ENCODE measurements at regions not wholly inside any gene's neighbourhood (a gene's known extent, or its start where the extent isn't known, plus 50 kb on each side); places are given as distances from the start of the nearest gene placed in this dataset.
"Not testable (repeated sequence)": the region's sequence is repeated elsewhere in the genome, so short reads cannot be mapped to it uniquely, and the experiment has no call there.

GRCh38 chr4:37555322-37555721 lies 130.9 kb downstream of the RELL1 start:
- TF ChIP-seq, protein P1, sequence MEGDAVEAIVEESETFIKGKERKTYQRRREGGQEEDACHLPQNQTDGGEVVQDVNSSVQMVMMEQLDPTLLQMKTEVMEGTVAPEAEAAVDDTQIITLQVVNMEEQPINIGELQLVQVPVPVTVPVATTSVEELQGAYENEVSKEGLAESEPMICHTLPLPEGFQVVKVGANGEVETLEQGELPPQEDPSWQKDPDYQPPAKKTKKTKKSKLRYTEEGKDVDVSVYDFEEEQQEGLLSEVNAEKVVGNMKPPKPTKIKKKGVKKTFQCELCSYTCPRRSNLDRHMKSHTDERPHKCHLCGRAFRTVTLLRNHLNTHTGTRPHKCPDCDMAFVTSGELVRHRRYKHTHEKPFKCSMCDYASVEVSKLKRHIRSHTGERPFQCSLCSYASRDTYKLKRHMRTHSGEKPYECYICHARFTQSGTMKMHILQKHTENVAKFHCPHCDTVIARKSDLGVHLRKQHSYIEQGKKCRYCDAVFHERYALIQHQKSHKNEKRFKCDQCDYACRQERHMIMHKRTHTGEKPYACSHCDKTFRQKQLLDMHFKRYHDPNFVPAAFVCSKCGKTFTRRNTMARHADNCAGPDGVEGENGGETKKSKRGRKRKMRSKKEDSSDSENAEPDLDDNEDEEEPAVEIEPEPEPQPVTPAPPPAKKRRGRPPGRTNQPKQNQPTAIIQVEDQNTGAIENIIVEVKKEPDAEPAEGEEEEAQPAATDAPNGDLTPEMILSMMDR (IDR thresholded peaks at IDR 0.05) = no peak
- H3K4me3 ChIP-seq = no peak overlapping the region
- H3K4me1 ChIP-seq (ENCODE audit: low read depth) = no peaks in the 10 kb centered on the region
- DNase-seq = no peak
- H3K9me3 ChIP-seq = peaks cover 18% of the 10 kb centered on the region
- intact Hi-C loops (cut with DNase I, micrococcal nuclease) = no loop called here
- ATAC-seq = no peak
- H3K36me3 ChIP-seq (ENCODE audit: low read depth) = no peaks in the 10 kb centered on the region

- intact Hi-C loops (cut with DNase I, micrococcal nuclease) = not testable (repeated sequence)
Observed at GRCh38 chr4:37549866-37550265, 136.3 kb downstream of the RELL1 start.

DNA sequence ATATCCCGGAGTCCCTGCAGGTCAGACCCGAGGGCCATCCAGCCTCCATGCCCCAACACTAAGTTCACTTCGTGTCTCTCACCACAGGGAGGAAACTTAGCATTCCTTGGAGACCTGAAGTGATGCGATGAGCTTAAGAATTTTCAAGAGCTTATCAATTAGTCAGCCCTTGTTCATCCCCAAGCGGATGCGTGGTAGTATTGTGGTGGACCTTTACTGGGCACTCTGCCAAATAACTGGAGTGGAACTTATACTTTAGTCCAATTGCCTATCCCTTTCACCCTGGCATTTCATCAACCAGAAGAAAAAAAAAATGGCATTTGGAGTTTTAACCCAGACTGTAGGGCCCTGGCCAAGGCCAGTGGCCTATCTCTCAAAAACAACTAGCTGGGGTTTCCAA lies 137.1 kb downstream of the RELL1 start:
- H3K4me1 ChIP-seq (ENCODE audit: low read depth) = no peaks in the 10 kb centered on the region
- H3K4me3 ChIP-seq = no peak overlapping the region
- H3K9me3 ChIP-seq = peaks cover 22% of the 10 kb centered on the region
- no peaks in the 10 kb centered on the region for H3K36me3 ChIP-seq (ENCODE audit: low read depth)
- intact Hi-C loops (cut with DNase I, micrococcal nuclease) = no loop called here
- ATAC-seq (no peak), DNase-seq (no peak)
- TF ChIP-seq, protein P1 (IDR thresholded peaks at IDR 0.05) = no peak

More at GRCh38 chr4:37549866-37550265, 136.3 kb downstream of the RELL1 start:
- not testable (repeated sequence) for H3K4me1 ChIP-seq (ENCODE audit: low read depth); H3K4me3 ChIP-seq; DNase-seq; ATAC-seq; H3K36me3 ChIP-seq (ENCODE audit: low read depth)
- H3K9me3 ChIP-seq = peaks cover 22% of the 10 kb centered on the region

DNA sequence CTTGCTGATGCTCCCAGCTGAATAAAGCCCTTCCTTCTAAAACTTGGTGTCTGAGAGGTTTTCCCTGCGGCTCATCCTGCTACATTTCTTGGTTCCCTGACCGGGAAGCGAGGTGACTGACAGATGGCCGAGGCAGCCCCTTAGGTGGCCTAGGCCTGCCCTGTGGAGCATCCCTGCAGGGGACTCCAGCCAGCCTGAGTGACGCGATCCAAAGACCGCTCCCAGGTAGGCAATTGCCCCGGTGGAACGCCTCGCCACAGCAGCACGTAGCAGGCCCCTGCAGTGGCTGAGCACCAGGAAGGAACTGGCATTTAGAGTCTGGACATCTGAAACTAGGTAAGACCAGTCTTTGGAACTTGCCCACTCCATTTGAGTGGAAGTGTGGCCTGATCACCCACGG lies 139.6 kb downstream of the RELL1 start:
- DNase-seq (no peak), ATAC-seq (no peak)
- no peaks in the 10 kb centered on the region for H3K4me1 ChIP-seq (ENCODE audit: low read depth)
- H3K9me3 ChIP-seq = peaks cover 13% of the 10 kb centered on the region
- TF ChIP-seq, protein P1 (IDR thresholded peaks at IDR 0.05) = no peak
- intact Hi-C loops (cut with DNase I, micrococcal nuclease) = no loop called here
- H3K4me3 ChIP-seq = no peak overlapping the region
- H3K36me3 ChIP-seq (ENCODE audit: low read depth) = no peaks in the 10 kb centered on the region

GRCh38 chr4:37542706-37543105 lies 143.5 kb downstream of the RELL1 start:
- TF ChIP-seq, protein P1 (IDR thresholded peaks at IDR 0.05) = no peak
- Histone ChIP-seq H3K36me3 (ENCODE audit: low read depth) (no peaks in the 10 kb centered on the region), H3K4me3 (no peak overlapping the region), H3K9me3 (peaks cover 4% of the 10 kb centered on the region), H3K4me1 (ENCODE audit: low read depth) (no peaks in the 10 kb centered on the region)
- DNase-seq (no peak), ATAC-seq (no peak)
- intact Hi-C loops (cut with DNase I, micrococcal nuclease) = no loop called here

DNA sequence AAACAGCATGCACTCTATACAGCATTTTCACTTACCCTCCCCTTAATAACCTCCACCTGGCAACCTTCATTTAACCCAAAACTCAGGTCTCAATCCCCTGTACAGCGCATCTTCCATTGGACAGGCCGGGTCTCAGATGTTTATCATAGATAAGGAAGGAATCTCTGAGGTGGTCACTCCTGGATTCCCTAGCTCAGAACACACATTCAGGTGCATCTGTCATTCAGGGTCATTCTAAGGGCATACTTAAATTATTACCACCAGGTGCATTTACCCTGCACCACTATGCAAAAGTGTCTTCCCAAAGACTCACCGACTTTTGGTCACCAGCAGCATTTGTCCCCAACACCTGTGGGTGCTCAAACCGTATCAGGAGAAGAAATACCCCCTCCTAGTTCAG lies 144.2 kb downstream of the RELL1 start:
- no peak for DNase-seq
- TF ChIP-seq, protein P1 (IDR thresholded peaks at IDR 0.05) = no peak
- no peaks in the 10 kb centered on the region for H3K36me3 ChIP-seq (ENCODE audit: low read depth)
- ATAC-seq = no peak
- H3K4me1 ChIP-seq (ENCODE audit: low read depth) = no peaks in the 10 kb centered on the region
- intact Hi-C loops (cut with DNase I, micrococcal nuclease) = no loop called here
- peaks cover 4% of the 10 kb centered on the region for H3K9me3 ChIP-seq
- H3K4me3 ChIP-seq = no peak overlapping the region

Measured in mucosa of descending colon (tissue), 3 donors.